T47D (cell line): ENCODE measurements at regions not wholly inside any gene's neighbourhood (a gene's known extent, or its start where the extent isn't known, plus 50 kb on each side); places are given as distances from the start of the nearest gene placed in this dataset.
"Not testable (repeated sequence)": the region's sequence is repeated elsewhere in the genome, so short reads cannot be mapped to it uniquely, and the experiment has no call there.

Experiments
- DNase-seq, 2 experiments: peaks; one replicate each; pipeline versions ENCODE4 v3.0.0 to v3.0.0-alpha.2; 2011 to 2012; ENCODE audit warnings: low read depth in 1 of 2, low spot score in 1 of 2
- JUND ChIP-seq: IDR thresholded peaks from 2 replicates; pipeline ENCODE4 v1.6.1; 2012; ENCODE audit warnings: low read depth
- in situ Hi-C: cut with HindIII; loops from 2 replicates; pipeline ENCODE4 v1.10.0; 2016; ENCODE audit warnings: low sequenced_read_pairs, low pct_unique_long_range_greater_than_20kb

- no peak for TF ChIP-seq JUND
- in situ Hi-C loops, result no loop called here
- no peak for DNase-seq
Measured at GRCh38 chr14:71432334-71433110, 499.7 kb upstream of the RGS6 start.

- in situ Hi-C loops, result no loop called here
- no peak for TF ChIP-seq JUND
- no peak for DNase-seq
Measured at GRCh38 chr14:71433303-71433702, 498.9 kb upstream of the RGS6 start.

GRCh38 chr14:71435641-71436040 lies 496.6 kb upstream of the RGS6 start:
- DNase-seq, in situ Hi-C loops: not testable (repeated sequence)

- in situ Hi-C loops, result no loop called here
- no peak for TF ChIP-seq JUND
- DNase-seq, result no peak
Measured at GRCh38 chr14:71437870-71438269, 494.4 kb upstream of the RGS6 start.

GRCh38 chr14:71438684-71439083 lies 493.5 kb upstream of the RGS6 start:
- in situ Hi-C loops, result no loop called here
- DNase-seq, result no peak
- TF ChIP-seq JUND, result no peak

DNA sequence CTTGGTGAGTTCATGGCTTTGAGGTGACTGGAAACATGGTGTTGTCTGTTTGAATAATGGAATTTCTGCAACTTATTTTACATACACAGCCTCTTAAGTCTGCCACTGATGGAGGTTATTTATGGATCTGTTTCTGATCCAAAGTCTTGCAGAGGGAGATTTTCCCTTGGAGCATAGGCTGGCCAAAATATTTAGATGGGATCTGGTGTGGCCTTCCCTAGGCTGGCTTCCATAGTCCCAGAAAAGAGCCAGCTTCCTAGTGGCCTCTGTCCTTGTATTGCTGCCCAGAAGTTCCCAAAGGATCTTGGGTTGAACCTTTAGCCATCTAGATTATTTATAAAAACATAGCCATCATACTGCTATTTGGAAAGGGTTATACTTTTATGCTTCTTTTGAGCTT lies 491.1 kb upstream of the RGS6 start:
- no peak for TF ChIP-seq JUND
- in situ Hi-C loops, result no loop called here
- DNase-seq, result no peak

- TF ChIP-seq JUND, result no peak
- DNase-seq, result no peak
- in situ Hi-C loops, result no loop called here
Measured at GRCh38 chr14:71444030-71444822, 488.0 kb upstream of the RGS6 start.

DNA sequence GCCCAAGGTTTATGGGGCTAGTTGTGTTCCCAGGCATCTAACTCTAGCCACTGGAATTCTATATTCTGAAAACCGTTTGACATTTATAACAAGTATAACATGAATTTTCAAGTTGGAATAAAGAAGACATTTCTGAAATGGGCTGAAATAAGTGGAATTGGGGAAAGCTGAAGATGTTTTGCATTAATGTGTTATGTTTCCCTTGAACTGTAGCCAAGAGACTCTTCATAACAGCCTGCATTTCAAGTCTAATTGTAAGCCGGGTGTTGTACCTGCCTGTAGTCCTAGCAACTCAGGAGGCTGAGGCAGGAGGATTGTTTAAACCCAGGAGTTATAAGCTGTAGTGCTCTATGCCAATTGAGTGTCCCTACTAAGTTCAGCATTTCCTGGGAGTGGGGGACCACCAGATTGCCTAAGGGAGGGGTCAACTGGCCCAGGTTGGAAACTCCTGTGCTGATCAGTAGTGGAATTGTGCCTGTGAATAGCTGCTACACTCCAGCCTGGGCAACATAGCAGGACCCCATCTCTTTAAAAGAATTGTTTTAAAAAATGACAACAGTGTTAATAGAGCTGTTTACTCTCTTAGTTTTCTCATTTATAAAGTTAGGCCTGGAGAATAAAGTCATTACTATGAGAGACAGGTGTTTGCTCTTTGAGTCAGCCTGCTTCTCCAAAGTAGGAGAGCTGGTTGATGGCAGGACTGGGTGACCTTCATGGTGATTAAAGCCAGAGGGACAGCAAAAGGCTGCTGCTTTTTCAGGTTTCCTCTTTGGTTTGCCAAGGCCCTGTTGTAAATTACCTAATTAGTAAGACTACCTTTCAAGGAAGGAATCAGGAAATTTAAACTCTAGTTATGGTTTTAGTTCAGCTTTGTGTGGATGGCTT lies 483.6 kb upstream of the RGS6 start:
- in situ Hi-C loops, result no loop called here
- DNase-seq, result peak in 1 of 2 experiments; percentile 8
- no peak for TF ChIP-seq JUND

DNA sequence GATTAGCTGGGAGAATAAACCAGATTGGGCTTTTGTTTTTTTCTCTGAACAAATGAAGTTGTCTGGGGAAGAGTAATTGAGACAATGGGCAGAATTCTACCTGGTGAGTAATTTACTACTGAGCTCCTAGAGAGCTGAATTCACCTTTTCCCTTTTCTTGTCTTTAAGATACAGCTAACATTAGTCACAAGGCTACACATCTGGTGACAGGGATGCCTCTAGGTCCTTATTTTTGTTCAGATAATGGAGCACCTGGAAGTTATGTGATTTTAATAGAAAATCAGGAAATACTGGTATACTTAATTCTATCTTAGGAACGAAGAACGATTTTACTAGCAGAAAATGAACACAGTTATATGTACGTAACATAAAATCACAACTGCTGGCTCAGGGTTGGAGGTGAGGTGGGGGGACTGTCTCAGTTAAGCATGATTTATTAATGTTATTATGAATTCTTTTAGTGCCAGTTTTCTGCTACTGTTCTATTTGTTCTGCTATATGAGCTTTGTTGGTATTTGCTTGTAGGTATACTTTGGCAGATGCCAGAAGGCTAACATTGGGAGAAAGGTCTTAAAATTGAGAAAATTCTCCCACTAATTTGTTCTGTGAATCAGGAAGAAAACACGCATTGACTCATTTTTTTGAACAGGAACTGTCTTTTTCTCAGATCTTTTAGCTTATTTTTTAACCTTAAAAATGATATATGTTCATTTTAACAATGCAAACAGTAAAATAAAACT lies 482.7 kb upstream of the RGS6 start:
- in situ Hi-C loops, result no loop called here
- no peak for TF ChIP-seq JUND

DNA sequence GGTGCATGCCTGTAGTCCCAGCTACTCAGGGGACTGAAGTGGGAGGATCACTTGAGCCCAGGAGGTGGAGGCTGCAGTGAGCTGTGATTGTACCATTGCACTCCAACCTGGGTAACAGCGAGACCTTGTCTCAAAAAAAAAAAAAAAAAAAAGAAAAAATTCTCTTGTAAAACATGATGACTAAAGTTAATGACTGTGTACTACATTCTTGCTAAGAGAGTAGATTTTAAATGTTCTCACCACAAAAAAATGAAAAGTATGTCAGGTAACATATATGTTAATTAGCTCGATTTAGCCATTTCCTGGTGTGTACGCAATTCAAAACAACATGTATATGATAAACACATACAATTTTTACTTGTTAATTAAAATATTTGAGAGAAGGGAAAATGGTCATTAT lies 480.7 kb upstream of the RGS6 start:
- no peak for DNase-seq
- in situ Hi-C loops, result no loop called here
- TF ChIP-seq JUND, result no peak

More for the DNA sequence above, 482.7 kb upstream of the RGS6 start:
- no peak for DNase-seq

DNA sequence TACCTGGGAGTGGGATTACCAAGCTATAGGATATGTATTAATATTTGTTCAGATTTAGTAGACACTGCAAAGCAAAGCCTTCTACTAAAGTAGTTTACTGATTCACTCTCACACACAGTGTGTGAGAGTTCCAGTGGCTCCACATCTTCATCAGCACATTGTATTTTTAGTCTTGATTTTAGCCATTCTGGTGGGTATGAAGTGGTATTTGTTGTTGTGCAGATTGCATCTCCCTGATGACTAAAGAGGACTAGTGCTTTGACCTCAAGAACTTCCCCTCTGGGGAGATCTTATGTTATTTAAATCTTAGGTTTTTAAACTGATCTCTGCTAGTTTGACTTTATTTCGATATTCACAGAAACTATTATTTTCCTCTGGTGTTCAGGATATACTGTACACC lies 479.7 kb upstream of the RGS6 start:
- no peak for TF ChIP-seq JUND
- no peak for DNase-seq
- in situ Hi-C loops, result no loop called here

- DNase-seq, result no peak
- TF ChIP-seq JUND, result no peak
- in situ Hi-C loops, result no loop called here
Measured at GRCh38 chr14:71452987-71453386, 479.2 kb upstream of the RGS6 start.

- no peak for DNase-seq
- in situ Hi-C loops, result no loop called here
- no peak for TF ChIP-seq JUND
Measured at GRCh38 chr14:71454010-71454409, 478.2 kb upstream of the RGS6 start.
